IMR-90 (cell line): ENCODE measurements at regions not wholly inside any gene's neighbourhood (a gene's known extent, or its start where the extent isn't known, plus 50 kb on each side); places are given as distances from the start of the nearest gene placed in this dataset.

Experiments
- ATAC-seq: fragments of 200-7000 bp; cut with Tn5 transposase; 2 replicates; pipeline ENCODE4 v1.9.1; 2020; ENCODE audit warnings: low read depth, mild to moderate bottlenecking, moderate library complexity
- BruUV-seq: library from RNA; stranded (reverse); fragments of 400-500 nt; replicated peaks from 2 replicates; lab custom pipeline; 2021; lab: Mats Ljungman, UMichigan
- CTCF ChIA-PET: fragments of 300-600 bp; formaldehyde crosslinking; extraction: SDS; loops from one replicate; lab custom pipeline; 2021; ENCODE audit warnings: antibody characterized with exemption; lab: Yijun Ruan, JAX
- POLR2A ChIA-PET: fragments of 300-600 bp; sonication (Branson Sonifier 250); formaldehyde crosslinking; loops from one replicate; lab custom pipeline; 2022; ENCODE audit warnings: antibody characterized with exemption; ENCODE audit not compliant: unreplicated experiment; lab: Charles Lee
- DNase-seq: peaks from one replicate; pipeline ENCODE4 v3.0.0; 2013
- H2AFZ ChIP-seq: replicated peaks from 2 replicates; pipeline ENCODE3; 2013; ENCODE audit warnings: low read length, mild to moderate bottlenecking; ENCODE audit not compliant: poor library complexity
- H2AK5ac ChIP-seq: 2 replicates; pipeline ENCODE4 v1.6.1; 2013; ENCODE audit warnings: low read depth, low read length, inconsistent platforms
- H2AK9ac ChIP-seq: replicated peaks from 2 replicates; pipeline ENCODE3; 2013; ENCODE audit warnings: mild to moderate bottlenecking, low read depth, low read length, moderate library complexity; ENCODE audit not compliant: poor library complexity
- H2BK120ac ChIP-seq: 2 replicates; pipeline ENCODE4 v1.6.1; 2013; ENCODE audit warnings: low read depth, low read length, inconsistent platforms
- H2BK15ac ChIP-seq: 3 replicates; pipeline ENCODE4 v1.6.1; 2013; ENCODE audit warnings: low read depth, low read length, inconsistent platforms
- H2BK20ac ChIP-seq: 2 replicates; pipeline ENCODE4 v1.6.1; 2013; ENCODE audit warnings: low read depth, mild to moderate bottlenecking, inconsistent platforms, low read length, moderate library complexity
- H2BK5ac ChIP-seq: 2 replicates; pipeline ENCODE4 v1.6.1; 2013; ENCODE audit warnings: mild to moderate bottlenecking, low read depth, low read length, inconsistent platforms; ENCODE audit not compliant: poor library complexity, severe bottlenecking
- H3K14ac ChIP-seq: replicated peaks from 2 replicates; pipeline ENCODE4 v1.6.1; 2013; ENCODE audit warnings: low read depth, low read length, inconsistent platforms
- H3K18ac ChIP-seq: 2 replicates; pipeline ENCODE4 v1.6.1; 2013; ENCODE audit warnings: low read depth, low read length, control low read depth
- H3K23ac ChIP-seq: 2 replicates; pipeline ENCODE4 v1.6.1; 2013; ENCODE audit warnings: low read depth, low read length, inconsistent platforms
- H3K27ac ChIP-seq: 2 replicates; pipeline ENCODE4 v1.5.1; 2013; ENCODE audit warnings: mild to moderate bottlenecking, control low read depth, low read length; ENCODE audit not compliant: insufficient read depth
- H3K27me3 ChIP-seq: 2 replicates; pipeline ENCODE4 v1.6.1; 2013; ENCODE audit warnings: low read length; ENCODE audit not compliant: control insufficient read depth, insufficient read depth
- H3K36me3 ChIP-seq: 2 replicates; pipeline ENCODE4 v1.6.1; 2013; ENCODE audit warnings: low read length, mixed read lengths; ENCODE audit not compliant: control insufficient read depth, insufficient read depth
- H3K4ac ChIP-seq: 2 replicates; pipeline ENCODE4 v1.6.1; 2013; ENCODE audit warnings: low read depth, low read length, inconsistent platforms
- H3K4me1 ChIP-seq: 2 replicates; pipeline ENCODE4 v1.6.1; 2013; ENCODE audit warnings: low read length, mixed read lengths; ENCODE audit not compliant: control insufficient read depth, insufficient read depth
- H3K4me2 ChIP-seq: 2 replicates; pipeline ENCODE4 v1.6.1; 2013; ENCODE audit warnings: low read depth, mild to moderate bottlenecking, control low read depth, low read length, moderate library complexity
- H3K4me3 ChIP-seq: 2 replicates; pipeline ENCODE4 v1.5.1; 2013; ENCODE audit warnings: low read depth, mild to moderate bottlenecking, control low read depth, low read length, moderate library complexity; ENCODE audit not compliant: insufficient read depth
- H3K56ac ChIP-seq: 2 replicates; pipeline ENCODE4 v1.6.1; 2013; ENCODE audit warnings: low read length, inconsistent platforms; ENCODE audit not compliant: insufficient read depth; ENCODE audit errors: extremely low read depth
- H3K79me1 ChIP-seq, 2 experiments: 2 replicates each; pipeline ENCODE4 v1.6.1; 2013; ENCODE audit warnings: low read length in 2 of 2, inconsistent platforms in 1 of 2, low read depth in 1 of 2
- H3K9ac ChIP-seq: 2 replicates; pipeline ENCODE4 v1.6.1; 2013; ENCODE audit warnings: low read depth, low read length, control low read depth
- H3K9me1 ChIP-seq: 2 replicates; pipeline ENCODE4 v1.6.1; 2013; ENCODE audit warnings: low read length, inconsistent platforms; ENCODE audit not compliant: insufficient read depth
- H3K9me3 ChIP-seq: 2 replicates; pipeline ENCODE4 v1.6.1; 2013; ENCODE audit warnings: low read length; ENCODE audit not compliant: control insufficient read depth, insufficient read depth
- H4K20me1 ChIP-seq: 2 replicates; pipeline ENCODE4 v1.6.1; 2013; ENCODE audit warnings: low read length, inconsistent platforms; ENCODE audit not compliant: insufficient read depth
- H4K5ac ChIP-seq: 2 replicates; pipeline ENCODE4 v1.6.1; 2013; ENCODE audit warnings: mild to moderate bottlenecking, low read depth, low read length, control low read depth
- H4K8ac ChIP-seq, 2 experiments: 2 replicates each; pipeline ENCODE4 v1.6.1; 2013; ENCODE audit warnings: low read depth in 2 of 2, low read length in 2 of 2, control low read depth in 1 of 2, inconsistent platforms in 1 of 2
- H4K91ac ChIP-seq: 2 replicates; pipeline ENCODE4 v1.6.1; 2013; ENCODE audit warnings: low read depth, low read length, inconsistent platforms; ENCODE audit not compliant: insufficient read depth
- CTCF ChIP-seq: conservative IDR thresholded peaks from 2 replicates; pipeline ENCODE4 v1.5.1; 2012; ENCODE audit warnings: mild to moderate bottlenecking, low read depth, low read length, improper control_type of control experiment
- ELK1 ChIP-seq: fragments of 150-350 bp; IDR thresholded peaks from 2 replicates; pipeline ENCODE4 v1.6.1; 2016; ENCODE audit warnings: low read depth, mild to moderate bottlenecking, low read length, moderate library complexity, borderline replicate concordance
- FOS ChIP-seq: fragments of 150-350 bp; IDR thresholded peaks from 2 replicates; pipeline ENCODE4 v1.6.1; 2016; ENCODE audit warnings: low read depth, low read length
- MXI1 ChIP-seq: IDR thresholded peaks from 2 replicates; pipeline ENCODE4 v1.6.1; 2012; ENCODE audit warnings: low read depth, mild to moderate bottlenecking, low read length, moderate library complexity, borderline replicate concordance
- POLR2A ChIP-seq: IDR thresholded peaks from 2 replicates; pipeline ENCODE4 v1.6.1; 2012; ENCODE audit warnings: mild to moderate bottlenecking, low read depth, low read length
- RCOR1 ChIP-seq: IDR thresholded peaks from 2 replicates; pipeline ENCODE4 v1.6.1; 2012; ENCODE audit warnings: mild to moderate bottlenecking, low read length, improper control_type of control experiment; ENCODE audit not compliant: insufficient replicate concordance
- WGBS, 2 experiments: methylation state at CpG; one replicate each; pipeline versions ENCODE4 v1.1.5 to v1.1.7; 2013; ENCODE audit warnings: missing lambda C conversion rate in 2 of 2; ENCODE audit not compliant: insufficient read length in 1 of 2; ENCODE audit errors: extremely low coverage in 2 of 2; 5-methylcytosine and 5-hydroxymethylcytosine counted together
- dilution Hi-C: fragments of 300-500 bp; cut with HindIII; formaldehyde crosslinking; loops from one replicate; pipeline ENCODE4 v1.14.3; 2018; ENCODE audit warnings: low sequenced_read_pairs; ENCODE audit not compliant: unreplicated experiment
- in situ Hi-C: fragments of 300-500 bp; cut with MboI; formaldehyde crosslinking; loops from 3 replicates; pipeline ENCODE4 v1.14.3; 2019; ENCODE audit warnings: low sequenced_read_pairs, inconsistent platforms, mixed read lengths
- intact Hi-C: fragments of 100-400 bp; cut with micrococcal nuclease; formaldehyde crosslinking; loops from 2 replicates; pipeline ENCODE4 v1.10.0; 2022

- H3K23ac ChIP-seq, result no peak overlapping the region
- no peak overlapping the region for H3K4ac ChIP-seq
- H3K79me1 ChIP-seq, result no peaks in the 10 kb centered on the region
- no TSS peak for BruUV-seq
- H3K9me1 ChIP-seq, result no peaks in the 10 kb centered on the region
- dilution Hi-C loops, result no loop called here
- in situ Hi-C loops, result no loop called here
- H3K4me1 ChIP-seq, result no peaks in the 10 kb centered on the region
- H4K5ac ChIP-seq, result no peak overlapping the region
- TF ChIP-seq ELK1 (no peak), CTCF (no peak), POLR2A (no peak), RCOR1 (no peak), FOS (no peak), MXI1 (no peak)
- H3K9me3 ChIP-seq, result peaks cover 19% of the 10 kb centered on the region
- H2AK5ac ChIP-seq, result no peak overlapping the region
- H2BK20ac ChIP-seq, result no peak overlapping the region
- POLR2A ChIA-PET, result no interaction called here
- H3K56ac ChIP-seq, result no peak overlapping the region
- no peak overlapping the region for H3K9ac ChIP-seq
- DNase-seq, result no peak
- no peak overlapping the region for H2BK120ac ChIP-seq
- no peaks in the 10 kb centered on the region for H4K20me1 ChIP-seq
- no peak overlapping the region for H3K4me3 ChIP-seq
- no peak overlapping the region for H2BK15ac ChIP-seq
- no CpG with 5 or more reads among the region's 4 CpGs for WGBS, 2 experiments
- H3K14ac ChIP-seq, result no peak overlapping the region
- intact Hi-C loops, result no loop called here
- no peaks in the 10 kb centered on the region for H3K27me3 ChIP-seq
- CTCF ChIA-PET, result no interaction called here
- no peak overlapping the region for H3K4me2 ChIP-seq
- H4K8ac ChIP-seq, result no peak overlapping the region
- no peak overlapping the region for H2AK9ac ChIP-seq
- no peak overlapping the region for H3K18ac ChIP-seq
- H2BK5ac ChIP-seq, result no peak overlapping the region
- ATAC-seq, result no peak
- H3K36me3 ChIP-seq, result no peaks in the 10 kb centered on the region
- H4K91ac ChIP-seq, result no peak overlapping the region
- no peak overlapping the region for H3K27ac ChIP-seq
- no peak overlapping the region for H2AFZ ChIP-seq
Measured at GRCh38 chr20:55500130-55500529, 505.2 kb downstream of the CBLN4 start.
